ENCODE measurements at regions not wholly inside any gene's neighbourhood (a gene's known extent, or its start where the extent isn't known, plus 50 kb on each side); places are given as distances from the start of the nearest gene placed in this dataset.

DNA sequence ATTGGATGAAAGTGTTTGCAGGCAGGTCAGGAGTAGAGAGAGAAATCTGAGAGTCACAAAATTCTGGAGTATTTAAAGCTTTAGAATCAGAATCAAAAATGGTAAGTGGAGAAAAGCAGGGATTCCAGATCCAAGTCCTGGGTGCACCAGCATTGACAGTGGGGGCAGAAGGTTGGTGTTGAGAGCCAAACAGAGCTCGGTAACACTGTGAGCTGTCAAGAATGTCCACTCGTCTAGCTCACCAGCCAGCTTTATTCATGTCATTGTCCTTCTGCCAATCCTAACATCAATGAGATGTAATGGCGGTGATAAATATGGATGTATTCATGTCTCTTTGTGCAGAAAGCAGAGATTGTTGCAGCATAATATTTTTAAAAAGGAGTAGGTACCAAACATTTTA lies 128.8 kb downstream of the KLF6 start:
- H3K36me3 ChIP-seq, result no peaks in the 10 kb centered on the region
- peaks cover 5% of the 10 kb centered on the region for H3K9me3 Mint-ChIP-seq
- no peaks in the 10 kb centered on the region for H3K27me3 Mint-ChIP-seq (ENCODE audit: insufficient read depth, low read depth)
- H3K27me3 ChIP-seq, result no peaks in the 10 kb centered on the region
- no peak overlapping the region for H3K4me2 ChIP-seq
- TF ChIP-seq EZH2 (IDR thresholded peaks at IDR 0.05) (no peak), EZH2phosphoT487 (IDR thresholded peaks at IDR 0.05) (no peak)
- TF ChIP-seq, protein P1, sequence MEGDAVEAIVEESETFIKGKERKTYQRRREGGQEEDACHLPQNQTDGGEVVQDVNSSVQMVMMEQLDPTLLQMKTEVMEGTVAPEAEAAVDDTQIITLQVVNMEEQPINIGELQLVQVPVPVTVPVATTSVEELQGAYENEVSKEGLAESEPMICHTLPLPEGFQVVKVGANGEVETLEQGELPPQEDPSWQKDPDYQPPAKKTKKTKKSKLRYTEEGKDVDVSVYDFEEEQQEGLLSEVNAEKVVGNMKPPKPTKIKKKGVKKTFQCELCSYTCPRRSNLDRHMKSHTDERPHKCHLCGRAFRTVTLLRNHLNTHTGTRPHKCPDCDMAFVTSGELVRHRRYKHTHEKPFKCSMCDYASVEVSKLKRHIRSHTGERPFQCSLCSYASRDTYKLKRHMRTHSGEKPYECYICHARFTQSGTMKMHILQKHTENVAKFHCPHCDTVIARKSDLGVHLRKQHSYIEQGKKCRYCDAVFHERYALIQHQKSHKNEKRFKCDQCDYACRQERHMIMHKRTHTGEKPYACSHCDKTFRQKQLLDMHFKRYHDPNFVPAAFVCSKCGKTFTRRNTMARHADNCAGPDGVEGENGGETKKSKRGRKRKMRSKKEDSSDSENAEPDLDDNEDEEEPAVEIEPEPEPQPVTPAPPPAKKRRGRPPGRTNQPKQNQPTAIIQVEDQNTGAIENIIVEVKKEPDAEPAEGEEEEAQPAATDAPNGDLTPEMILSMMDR (IDR thresholded peaks at IDR 0.05), result no peak
- DNase-seq (ENCODE audit: low spot score), result no peak
- H3K4me1 Mint-ChIP-seq, result peaks cover 16% of the 10 kb centered on the region
- H2AFZ ChIP-seq (replicated peaks), result no peak overlapping the region
- no peaks in the 10 kb centered on the region for H4K20me1 ChIP-seq (ENCODE audit: low read depth)
- no peak overlapping the region for H3K4me3 ChIP-seq
- H3K79me2 ChIP-seq (ENCODE audit: low read depth), result no peaks in the 10 kb centered on the region
- no peak overlapping the region for H3K27ac Mint-ChIP-seq
- H3K27ac ChIP-seq, result no peak overlapping the region
- no peaks in the 10 kb centered on the region for H3K36me3 Mint-ChIP-seq
- no peaks in the 10 kb centered on the region for H3K9me3 ChIP-seq (ENCODE audit: low read depth)
- peaks cover 25% of the 10 kb centered on the region for H3K4me1 ChIP-seq
- peaks cover 4% of the 10 kb centered on the region for H3F3A ChIP-seq (ENCODE audit: low read depth)
- no peak overlapping the region for H3K4me3 Mint-ChIP-seq
- H3K9ac ChIP-seq, result no peak overlapping the region

GRCh38 chr10:3655528-3655927 lies 129.5 kb downstream of the KLF6 start:
- no peaks in the 10 kb centered on the region for H3K79me2 ChIP-seq (ENCODE audit: low read depth)
- Mint-ChIP-seq H3K4me1 (peaks cover 16% of the 10 kb centered on the region), H3K36me3 (no peaks in the 10 kb centered on the region), H3K9me3 (peaks cover 5% of the 10 kb centered on the region), H3K27ac (no peak overlapping the region), H3K27me3 (ENCODE audit: insufficient read depth, low read depth) (no peaks in the 10 kb centered on the region), H3K4me3 (no peak overlapping the region)
- no peak overlapping the region for H3K4me3 ChIP-seq
- H3K9ac ChIP-seq, result no peak overlapping the region
- H3F3A ChIP-seq (ENCODE audit: low read depth), result peaks cover 4% of the 10 kb centered on the region
- TF ChIP-seq EZH2phosphoT487 (IDR thresholded peaks at IDR 0.05) (no peak), EZH2 (IDR thresholded peaks at IDR 0.05) (no peak)
- TF ChIP-seq, protein P1 (IDR thresholded peaks at IDR 0.05), result no peak
- peaks cover 25% of the 10 kb centered on the region for H3K4me1 ChIP-seq
- no peak overlapping the region for H2AFZ ChIP-seq (replicated peaks)
- H3K4me2 ChIP-seq, result no peak overlapping the region
- no peak overlapping the region for H3K27ac ChIP-seq
- no peaks in the 10 kb centered on the region for H3K27me3 ChIP-seq
- no peaks in the 10 kb centered on the region for H3K9me3 ChIP-seq (ENCODE audit: low read depth)
- no peaks in the 10 kb centered on the region for H4K20me1 ChIP-seq (ENCODE audit: low read depth)
- no peak for DNase-seq (ENCODE audit: low spot score)
- H3K36me3 ChIP-seq, result no peaks in the 10 kb centered on the region

DNA sequence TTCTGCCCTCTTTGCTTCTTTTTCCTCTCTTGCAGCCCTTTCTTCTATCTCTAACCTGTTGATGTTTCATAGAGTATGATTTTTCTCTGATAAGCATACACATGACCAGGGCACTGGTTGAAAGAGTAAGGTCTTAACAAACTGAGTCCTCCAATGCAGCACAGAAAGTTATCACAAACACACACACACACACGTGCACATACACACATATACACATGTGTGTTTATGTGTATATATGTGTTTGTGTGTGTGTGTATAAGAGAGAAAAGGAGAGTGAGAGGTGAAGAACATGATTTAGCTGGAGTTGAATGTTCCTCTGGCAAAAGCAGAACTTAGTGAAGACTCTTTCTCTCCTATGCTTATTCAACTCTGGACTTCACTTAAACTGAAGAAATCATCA lies 130.0 kb downstream of the KLF6 start:
- no peak for DNase-seq (ENCODE audit: low spot score)
- H3K27ac ChIP-seq, result no peak overlapping the region
- H3K4me1 ChIP-seq, result peaks cover 25% of the 10 kb centered on the region
- H3K36me3 ChIP-seq, result no peaks in the 10 kb centered on the region
- Mint-ChIP-seq H3K4me1 (peaks cover 16% of the 10 kb centered on the region), H3K36me3 (no peaks in the 10 kb centered on the region), H3K27ac (no peak overlapping the region), H3K4me3 (no peak overlapping the region), H3K9me3 (peaks cover 3% of the 10 kb centered on the region), H3K27me3 (ENCODE audit: insufficient read depth, low read depth) (no peaks in the 10 kb centered on the region)
- no peak overlapping the region for H3K9ac ChIP-seq
- H3K79me2 ChIP-seq (ENCODE audit: low read depth), result no peaks in the 10 kb centered on the region
- TF ChIP-seq, protein P1 (IDR thresholded peaks at IDR 0.05), result no peak
- TF ChIP-seq EZH2phosphoT487 (IDR thresholded peaks at IDR 0.05) (no peak), EZH2 (IDR thresholded peaks at IDR 0.05) (no peak)
- no peak overlapping the region for H3K4me3 ChIP-seq
- no peak overlapping the region for H2AFZ ChIP-seq (replicated peaks)
- H3K9me3 ChIP-seq (ENCODE audit: low read depth), result no peaks in the 10 kb centered on the region
- peaks cover 4% of the 10 kb centered on the region for H3F3A ChIP-seq (ENCODE audit: low read depth)
- H3K27me3 ChIP-seq, result no peaks in the 10 kb centered on the region
- H3K4me2 ChIP-seq, result no peak overlapping the region
- H4K20me1 ChIP-seq (ENCODE audit: low read depth), result no peaks in the 10 kb centered on the region

Data from neural progenitor cell (in vitro differentiated cells).